PC-9 (cell line): ENCODE measurements at regions not wholly inside any gene's neighbourhood (a gene's known extent, or its start where the extent isn't known, plus 50 kb on each side); places are given as distances from the start of the nearest gene placed in this dataset.

Experiments
- EZH2 ChIP-seq: fragments of 200-600 bp; sonication (generic); IDR thresholded peaks from 2 replicates; pipeline ENCODE4 v1.8.0; 2017; ENCODE audit warnings: antibody characterized with exemption, low read depth
- TF ChIP-seq, protein P1 (sequence below): fragments of 200-600 bp; sonication (generic); conservative IDR thresholded peaks from 2 replicates; pipeline ENCODE4 v1.6.1; 2017; ENCODE audit warnings: mixed run types, antibody characterized with exemption, mild to moderate bottlenecking, moderate library complexity

DNA sequence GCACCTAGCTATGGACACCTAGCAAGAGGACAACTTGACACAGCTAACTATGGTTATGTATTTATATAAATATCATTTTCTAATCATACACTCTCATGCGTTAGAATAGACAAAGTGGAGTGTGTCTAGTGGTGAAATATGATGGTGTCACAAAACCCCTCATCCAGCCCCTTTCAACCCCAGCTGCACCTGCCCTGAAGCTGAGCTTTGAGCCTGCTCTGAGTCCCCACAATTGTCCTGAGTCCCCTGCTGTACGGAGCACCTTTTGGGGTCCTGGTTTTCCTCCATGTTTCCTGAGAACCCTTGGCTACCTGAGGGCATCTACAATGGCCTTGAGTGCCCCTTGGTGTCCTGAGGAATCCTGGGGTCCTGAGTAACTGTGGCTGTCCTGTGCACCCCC lies 1072.8 kb downstream of the TMEM121 start:
- TF ChIP-seq EZH2 = no peak
- TF ChIP-seq, protein P1, sequence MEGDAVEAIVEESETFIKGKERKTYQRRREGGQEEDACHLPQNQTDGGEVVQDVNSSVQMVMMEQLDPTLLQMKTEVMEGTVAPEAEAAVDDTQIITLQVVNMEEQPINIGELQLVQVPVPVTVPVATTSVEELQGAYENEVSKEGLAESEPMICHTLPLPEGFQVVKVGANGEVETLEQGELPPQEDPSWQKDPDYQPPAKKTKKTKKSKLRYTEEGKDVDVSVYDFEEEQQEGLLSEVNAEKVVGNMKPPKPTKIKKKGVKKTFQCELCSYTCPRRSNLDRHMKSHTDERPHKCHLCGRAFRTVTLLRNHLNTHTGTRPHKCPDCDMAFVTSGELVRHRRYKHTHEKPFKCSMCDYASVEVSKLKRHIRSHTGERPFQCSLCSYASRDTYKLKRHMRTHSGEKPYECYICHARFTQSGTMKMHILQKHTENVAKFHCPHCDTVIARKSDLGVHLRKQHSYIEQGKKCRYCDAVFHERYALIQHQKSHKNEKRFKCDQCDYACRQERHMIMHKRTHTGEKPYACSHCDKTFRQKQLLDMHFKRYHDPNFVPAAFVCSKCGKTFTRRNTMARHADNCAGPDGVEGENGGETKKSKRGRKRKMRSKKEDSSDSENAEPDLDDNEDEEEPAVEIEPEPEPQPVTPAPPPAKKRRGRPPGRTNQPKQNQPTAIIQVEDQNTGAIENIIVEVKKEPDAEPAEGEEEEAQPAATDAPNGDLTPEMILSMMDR = no peak
